IPS-18c (cell line): ENCODE measurements at regions not wholly inside any gene's neighbourhood (a gene's known extent, or its start where the extent isn't known, plus 50 kb on each side); places are given as distances from the start of the nearest gene placed in this dataset.

Source experiments
- H3K4me3 ChIP-seq: 2 replicates; pipeline ENCODE4 v1.7.0; 2013; ENCODE audit warnings: low read depth, mild to moderate bottlenecking, low read length, moderate library complexity; ENCODE audit not compliant: insufficient read depth
- H3K9me3 ChIP-seq: one replicate; pipeline ENCODE4 v1.6.1; 2013; ENCODE audit warnings: mild to moderate bottlenecking, low read length, moderate library complexity; ENCODE audit not compliant: control insufficient read depth, insufficient read depth

DNA sequence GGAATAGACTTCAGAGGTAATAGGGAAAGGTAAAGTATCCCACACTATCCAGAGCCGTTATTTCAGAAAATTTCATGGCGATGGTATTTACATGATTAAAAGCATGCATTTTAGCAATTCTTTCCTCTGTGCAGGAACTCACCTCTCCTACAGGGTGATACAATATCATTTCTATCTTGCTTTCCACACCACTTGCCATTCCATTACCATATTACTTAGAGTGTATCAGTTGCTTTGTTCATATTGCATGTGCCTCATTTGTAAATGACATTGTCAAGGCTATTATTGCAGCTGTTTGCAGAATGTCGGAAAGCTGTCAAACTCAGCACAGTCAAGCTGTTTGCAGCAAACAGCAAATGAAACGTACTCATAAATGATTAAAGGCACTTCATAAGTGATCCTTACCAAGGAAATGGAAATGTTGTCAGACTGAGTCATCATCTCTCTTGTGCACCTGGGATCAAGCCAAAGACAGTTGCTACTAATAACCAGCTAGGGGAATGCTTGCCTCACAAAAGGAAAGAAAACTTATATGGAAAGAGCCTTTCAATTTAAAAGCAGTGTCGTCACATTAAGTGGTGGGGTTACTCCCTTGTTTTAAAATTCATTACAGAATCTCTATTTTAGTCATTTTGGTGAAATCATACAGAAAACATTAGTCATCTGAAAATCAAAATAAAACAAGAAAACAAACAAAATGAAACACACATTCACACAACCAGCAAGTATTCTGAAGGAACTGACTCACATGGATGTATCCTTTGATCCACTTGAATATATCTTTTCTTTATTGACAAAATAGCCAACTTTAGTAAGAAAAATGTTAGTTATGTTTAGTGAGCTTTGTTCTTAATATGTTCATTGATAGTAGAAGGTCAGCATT is 1064.1 kb upstream of the CNTNAP5 start:
- H3K9me3 ChIP-seq: no peaks in the 10 kb centered on the region
- no peak overlapping the region for H3K4me3 ChIP-seq

DNA sequence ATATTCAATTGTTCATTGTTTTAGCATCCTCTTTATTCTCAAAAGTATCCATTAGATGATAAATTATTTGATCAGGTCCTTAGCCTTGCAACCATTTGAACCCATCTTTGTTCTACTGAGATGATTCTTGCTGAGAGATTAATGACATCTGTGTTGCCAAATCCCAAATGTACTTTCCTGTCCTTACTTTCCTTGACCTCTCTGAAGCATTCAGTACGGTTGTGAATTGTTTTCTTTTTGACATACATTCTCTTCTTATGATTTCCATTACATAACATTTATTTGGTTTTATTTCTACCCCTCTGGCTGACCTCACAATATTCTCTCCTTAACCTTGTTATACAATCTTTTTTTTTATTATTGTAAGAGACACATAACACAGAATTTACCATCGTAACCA is 1058.6 kb upstream of the CNTNAP5 start:
- Histone ChIP-seq H3K9me3 (no peaks in the 10 kb centered on the region), H3K4me3 (no peak overlapping the region)

DNA sequence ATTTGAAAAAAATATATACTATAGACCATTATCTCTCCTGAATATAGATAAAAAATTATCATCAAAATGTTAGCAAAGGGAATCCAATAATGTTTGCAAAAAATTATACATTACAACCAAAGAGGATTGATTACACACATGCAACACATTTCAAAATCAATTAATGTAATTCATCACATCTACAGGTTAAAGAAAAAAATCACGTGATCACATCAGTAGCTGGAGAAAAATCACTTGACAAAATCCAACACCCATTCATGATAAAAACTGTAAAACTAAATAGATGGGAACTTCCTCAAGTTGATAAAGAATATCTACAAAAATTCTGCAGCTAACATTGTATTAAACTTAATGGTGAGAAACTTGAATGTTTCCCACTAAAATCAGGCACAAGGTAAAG is 1047.5 kb upstream of the CNTNAP5 start:
- Histone ChIP-seq H3K9me3 (no peaks in the 10 kb centered on the region), H3K4me3 (no peak overlapping the region)

DNA sequence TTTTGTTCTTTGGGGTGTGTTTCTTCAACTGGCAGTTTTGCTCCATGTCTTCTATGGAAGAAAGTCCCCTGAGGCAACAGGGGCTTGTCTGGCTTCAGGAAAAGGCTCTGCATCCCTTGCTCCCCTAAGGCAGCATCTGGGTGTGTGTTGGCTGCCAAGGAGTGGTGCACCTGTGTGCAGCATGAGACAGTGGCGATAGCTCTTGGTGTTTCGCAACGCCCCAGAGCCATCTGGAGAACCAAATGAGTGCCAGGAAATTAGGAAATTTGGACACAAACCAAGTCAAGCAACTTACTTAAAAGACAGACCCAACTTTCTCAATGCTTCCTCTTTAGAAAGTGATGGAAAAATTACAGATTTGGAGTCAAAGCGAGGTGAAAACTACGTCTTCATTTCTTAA is 1044.4 kb upstream of the CNTNAP5 start:
- H3K4me3 ChIP-seq: no peak overlapping the region
- no peaks in the 10 kb centered on the region for H3K9me3 ChIP-seq

DNA sequence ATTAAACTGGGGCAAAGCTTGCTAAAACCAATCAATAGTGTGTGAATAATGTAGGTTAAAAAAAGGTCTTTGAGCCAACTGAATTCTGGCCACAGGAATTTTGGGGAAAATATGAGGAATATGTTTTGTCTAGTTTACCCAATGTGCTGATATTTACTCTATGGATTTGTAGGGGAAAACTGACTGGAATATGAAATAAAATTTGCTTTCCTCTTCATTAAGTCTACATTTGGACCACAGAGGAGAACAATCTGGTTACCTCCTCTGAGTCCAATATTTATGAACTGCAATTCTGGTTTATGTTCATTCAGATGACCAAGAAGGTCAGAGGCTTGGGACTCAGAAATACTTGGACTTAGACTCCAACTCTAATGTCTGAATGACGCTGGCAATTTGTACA is 1042.2 kb upstream of the CNTNAP5 start:
- H3K9me3 ChIP-seq: no peaks in the 10 kb centered on the region

DNA sequence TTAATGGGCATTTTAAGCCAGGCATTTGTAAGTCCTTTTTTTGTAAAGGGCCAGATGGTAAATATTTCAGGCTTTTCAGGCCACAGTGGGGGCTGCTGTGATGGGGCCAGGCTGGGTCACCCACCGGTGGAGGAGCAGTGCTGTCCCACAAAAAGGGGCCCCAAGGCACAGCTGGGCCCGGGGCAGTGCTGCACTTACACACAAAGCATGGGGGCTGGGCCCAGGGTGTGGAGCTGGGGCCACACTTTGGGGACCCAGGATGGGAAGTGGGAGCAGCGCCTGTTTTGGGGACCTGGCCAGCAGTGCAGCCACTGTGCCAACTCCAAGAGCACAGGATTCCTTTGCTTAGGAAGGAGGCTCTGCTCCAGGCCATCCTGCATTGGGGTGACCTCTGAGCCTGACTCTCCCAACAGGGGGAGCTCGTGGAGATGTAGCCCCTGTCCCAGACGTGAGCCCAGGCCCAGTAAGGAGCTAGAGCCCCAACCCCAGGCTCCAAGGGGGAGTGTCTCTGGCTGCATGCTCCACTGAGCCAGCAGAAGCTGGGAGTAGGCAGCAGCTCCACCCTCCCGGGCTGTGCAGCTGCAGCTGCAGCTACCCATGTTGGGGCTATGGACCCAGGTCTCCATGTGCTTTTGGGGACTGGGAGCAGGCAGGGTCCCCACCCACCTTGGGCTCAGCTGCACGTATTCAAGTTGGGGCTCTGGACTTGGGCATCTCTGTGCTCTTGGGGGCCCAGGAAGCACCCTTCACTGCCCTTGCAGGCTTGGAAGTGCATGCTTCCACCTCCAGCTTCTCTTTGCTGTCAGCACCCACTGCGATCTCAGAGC is 1036.5 kb upstream of the CNTNAP5 start:
- Histone ChIP-seq H3K4me3 (no peak overlapping the region), H3K9me3 (no peaks in the 10 kb centered on the region)

More for the DNA sequence above, 1042.2 kb upstream of the CNTNAP5 start:
- no peak overlapping the region for H3K4me3 ChIP-seq

DNA sequence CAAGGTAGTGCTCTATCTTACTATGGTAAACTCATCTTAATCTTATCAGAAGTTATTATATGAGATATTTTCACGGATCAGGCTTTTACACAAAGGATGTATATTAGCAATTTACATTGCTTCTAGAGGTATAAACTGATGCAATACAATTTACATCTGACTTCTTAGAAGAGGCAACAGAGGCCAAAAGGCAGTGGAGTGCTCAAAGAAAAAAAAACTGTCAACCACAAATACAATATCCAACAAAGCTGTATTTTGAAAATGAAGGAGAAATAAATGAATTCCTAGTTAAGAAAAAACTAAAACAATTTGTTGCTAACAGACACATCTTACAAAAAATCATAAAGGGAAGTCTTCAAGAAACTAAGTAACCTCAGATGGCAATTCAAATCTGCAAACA is 1031.5 kb upstream of the CNTNAP5 start:
- Histone ChIP-seq H3K4me3 (no peak overlapping the region), H3K9me3 (no peaks in the 10 kb centered on the region)

DNA sequence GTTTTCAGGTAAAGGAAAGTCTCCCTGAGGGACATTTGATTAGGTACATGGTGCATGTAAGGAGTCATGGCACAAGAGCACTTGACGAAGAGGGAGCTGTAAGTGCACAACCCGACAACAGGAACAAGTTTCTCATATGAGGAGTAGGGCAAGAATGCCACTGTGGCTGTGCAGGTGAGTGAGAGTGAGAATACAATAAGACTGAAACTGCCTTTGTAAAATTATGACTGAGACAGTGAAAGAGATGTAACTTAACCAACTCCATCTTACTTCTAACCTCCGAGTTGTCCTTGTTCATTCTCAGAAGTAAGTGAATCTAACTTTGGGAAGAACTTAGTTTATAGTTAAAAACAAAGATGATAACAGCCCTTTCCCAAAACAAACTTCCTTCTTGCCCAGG is 1025.8 kb upstream of the CNTNAP5 start:
- no peaks in the 10 kb centered on the region for H3K9me3 ChIP-seq
- no peak overlapping the region for H3K4me3 ChIP-seq

DNA sequence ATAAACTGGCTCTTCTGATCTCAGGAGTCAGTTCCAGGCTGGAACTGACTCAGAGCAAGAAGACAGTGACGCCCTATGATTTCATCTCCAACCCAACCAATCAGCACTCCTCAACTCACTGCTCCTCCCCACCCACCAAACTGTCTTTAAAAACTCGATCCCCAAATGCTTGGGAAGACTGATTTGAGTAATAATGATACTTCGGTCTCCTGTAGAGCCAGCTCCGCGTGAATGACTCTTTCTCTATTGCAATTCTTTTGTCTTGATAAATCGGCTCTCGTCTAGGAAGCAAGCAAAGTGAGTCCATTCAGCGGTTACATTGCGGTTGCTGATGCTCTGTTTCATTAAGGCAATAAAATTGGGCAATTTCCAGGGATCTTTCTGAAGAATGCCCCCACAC is 1025.3 kb upstream of the CNTNAP5 start:
- H3K4me3 ChIP-seq: no peak overlapping the region
- H3K9me3 ChIP-seq: no peaks in the 10 kb centered on the region

DNA sequence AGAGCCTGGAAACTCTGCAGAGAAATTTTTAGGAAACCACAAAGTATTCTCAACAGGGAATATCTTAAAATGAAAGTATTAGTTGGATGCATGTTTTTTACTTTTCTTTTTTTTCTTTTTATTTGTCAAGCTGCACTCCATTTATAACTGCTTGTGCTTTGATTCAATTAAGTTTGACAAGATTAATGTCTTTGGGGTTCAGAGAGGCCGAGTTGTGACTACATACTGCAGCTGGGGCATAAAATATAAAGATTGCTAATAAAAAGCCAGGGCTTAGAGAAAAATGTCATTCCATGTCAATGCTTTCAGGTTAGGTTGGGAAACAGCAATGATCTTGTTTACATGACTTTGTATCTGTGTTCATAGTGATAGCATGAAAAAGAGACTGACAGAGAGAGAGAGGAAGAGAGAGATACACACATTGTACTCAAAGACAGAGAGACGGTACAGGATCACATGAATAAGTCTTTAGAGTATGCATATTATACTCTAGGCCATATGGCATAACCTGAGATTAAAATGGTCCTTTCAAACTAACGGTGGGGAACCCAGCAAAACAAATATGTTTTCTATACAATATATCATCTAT is 1022.3 kb upstream of the CNTNAP5 start:
- Histone ChIP-seq H3K4me3 (no peak overlapping the region), H3K9me3 (no peaks in the 10 kb centered on the region)

DNA sequence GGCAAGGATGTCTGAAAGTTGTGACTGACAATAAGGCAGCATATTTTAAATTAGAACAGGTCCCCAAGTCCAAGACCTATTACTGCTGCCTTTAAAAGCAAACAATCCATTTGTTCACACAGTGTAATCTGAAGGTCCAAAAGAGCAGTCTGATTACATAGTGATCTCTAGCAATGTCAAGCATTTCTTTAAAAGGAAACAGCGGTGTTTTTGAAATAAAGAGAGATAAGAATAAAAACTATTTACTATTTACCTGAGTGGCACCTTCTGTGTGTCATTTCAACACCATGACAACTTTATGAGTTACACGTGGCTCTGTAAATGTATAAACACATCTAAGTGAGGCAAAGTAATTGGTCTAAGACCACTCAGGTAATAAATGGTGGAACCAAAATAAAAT is 1009.9 kb upstream of the CNTNAP5 start:
- H3K9me3 ChIP-seq: peaks cover 3% of the 10 kb centered on the region
- H3K4me3 ChIP-seq: no peak overlapping the region

DNA sequence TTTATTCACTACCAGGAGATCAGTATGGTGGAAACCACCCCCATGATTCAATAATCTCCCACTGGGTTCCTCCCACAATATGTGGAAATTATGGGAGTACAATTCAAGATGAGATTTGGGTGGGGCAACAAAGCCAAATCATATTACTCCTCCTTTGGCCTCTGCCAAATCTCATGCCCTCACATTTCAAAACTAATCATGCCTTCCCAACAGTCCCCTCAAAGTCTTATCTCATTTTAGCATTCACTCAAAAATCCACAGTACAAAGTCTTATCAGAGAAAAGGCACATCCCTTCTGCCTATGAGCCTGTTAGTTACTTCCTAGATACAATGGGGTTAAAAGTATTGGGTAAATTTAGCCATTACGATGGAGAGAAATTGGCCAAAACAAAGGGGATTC is 989.5 kb upstream of the CNTNAP5 start:
- H3K4me3 ChIP-seq: no peak overlapping the region
- H3K9me3 ChIP-seq: no peaks in the 10 kb centered on the region

DNA sequence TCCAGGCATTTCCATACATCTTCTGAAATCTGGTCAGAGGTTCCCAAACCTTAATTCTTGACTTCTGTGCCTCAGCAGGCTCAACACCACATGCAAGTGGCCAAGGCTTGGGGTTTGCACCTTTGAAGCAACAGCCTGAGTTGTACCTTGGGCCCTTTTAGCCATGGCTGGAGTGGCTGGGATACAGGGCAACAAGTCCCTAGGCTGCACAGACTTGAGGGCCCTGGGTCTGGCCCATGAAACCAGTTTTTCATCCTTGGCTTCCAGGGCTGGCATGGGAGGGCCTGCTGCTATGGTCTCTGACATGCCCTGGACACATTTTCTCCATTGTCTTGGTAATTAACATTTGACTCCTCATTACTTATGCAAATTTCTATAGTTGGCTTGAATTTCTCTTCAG is 988.8 kb upstream of the CNTNAP5 start:
- Histone ChIP-seq H3K9me3 (no peaks in the 10 kb centered on the region), H3K4me3 (no peak overlapping the region)

DNA sequence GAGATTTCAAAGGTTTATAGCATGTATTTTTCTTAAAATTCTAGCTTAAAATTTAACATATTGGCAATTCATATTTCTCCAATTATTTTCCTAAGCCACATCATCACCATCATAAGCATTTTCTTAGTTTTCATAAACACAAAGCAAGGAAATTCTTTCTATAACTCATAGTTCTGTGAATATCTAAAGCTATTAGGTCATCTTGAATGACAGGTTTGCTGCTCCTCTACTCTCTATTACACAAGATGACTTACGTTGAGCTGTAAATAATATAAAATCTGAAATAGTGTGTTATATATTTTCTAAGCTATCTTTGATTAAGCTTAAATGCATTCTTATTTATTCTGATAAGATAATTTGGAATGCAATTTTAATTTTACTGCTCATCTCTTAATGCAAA is 984.6 kb upstream of the CNTNAP5 start:
- Histone ChIP-seq H3K9me3 (no peaks in the 10 kb centered on the region), H3K4me3 (no peak overlapping the region)

DNA sequence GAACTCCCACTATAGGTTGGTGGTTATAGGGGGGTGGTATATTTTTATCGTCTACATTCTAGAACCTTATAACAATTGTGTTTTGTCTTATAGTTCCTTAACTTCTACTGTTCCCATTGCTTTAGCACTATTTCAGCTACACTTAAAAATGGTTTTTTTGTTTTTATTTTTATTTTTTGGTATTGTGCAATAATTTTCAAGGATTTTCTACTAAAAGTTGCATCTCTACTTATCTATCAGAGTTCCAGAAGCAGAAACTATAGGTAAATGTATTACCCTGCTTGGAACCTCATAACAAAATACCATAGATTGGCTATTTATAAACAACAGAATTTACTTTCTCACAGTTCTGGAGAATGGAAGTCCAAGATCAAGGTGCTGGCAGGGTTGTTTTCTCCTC is 981.6 kb upstream of the CNTNAP5 start:
- H3K4me3 ChIP-seq: no peak overlapping the region
- H3K9me3 ChIP-seq: no peaks in the 10 kb centered on the region

DNA sequence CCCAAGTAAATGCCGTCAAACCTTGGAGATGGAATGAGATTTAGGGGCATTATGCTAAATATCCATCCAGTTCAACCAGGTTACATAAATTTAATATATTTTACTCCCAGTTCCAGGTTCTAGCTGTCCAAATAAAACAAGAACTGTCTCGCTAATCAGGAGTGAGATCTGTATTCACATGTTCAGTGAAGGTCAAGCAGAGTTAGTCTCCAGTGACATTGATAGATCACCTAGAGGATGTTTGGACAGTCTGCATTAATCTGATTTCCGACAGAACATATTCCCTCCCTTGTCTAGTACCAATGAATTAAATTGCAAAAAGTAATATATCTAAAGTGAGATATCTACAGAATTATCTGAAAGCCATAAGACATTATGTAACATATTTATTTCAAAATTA is 979.4 kb upstream of the CNTNAP5 start:
- Histone ChIP-seq H3K9me3 (no peaks in the 10 kb centered on the region), H3K4me3 (no peak overlapping the region)

DNA sequence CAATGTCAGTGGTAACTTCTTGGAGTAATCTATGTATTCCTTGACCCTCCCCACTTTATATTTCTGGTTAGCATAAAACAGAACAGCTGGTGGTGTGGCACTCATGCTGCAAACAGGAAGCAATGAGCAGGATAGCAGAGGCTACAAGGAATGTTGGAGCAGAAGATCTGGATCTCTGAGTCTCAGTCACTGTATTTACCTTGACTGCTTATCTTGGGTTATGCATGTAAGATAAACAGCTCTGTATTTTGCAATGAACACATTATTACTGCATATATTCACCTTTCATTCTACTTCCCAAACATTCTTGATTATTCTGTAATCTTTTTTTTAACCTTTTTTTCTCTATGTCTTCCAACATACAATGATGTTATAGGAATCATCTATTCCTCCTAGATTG is 977.9 kb upstream of the CNTNAP5 start:
- Histone ChIP-seq H3K9me3 (no peaks in the 10 kb centered on the region), H3K4me3 (no peak overlapping the region)

DNA sequence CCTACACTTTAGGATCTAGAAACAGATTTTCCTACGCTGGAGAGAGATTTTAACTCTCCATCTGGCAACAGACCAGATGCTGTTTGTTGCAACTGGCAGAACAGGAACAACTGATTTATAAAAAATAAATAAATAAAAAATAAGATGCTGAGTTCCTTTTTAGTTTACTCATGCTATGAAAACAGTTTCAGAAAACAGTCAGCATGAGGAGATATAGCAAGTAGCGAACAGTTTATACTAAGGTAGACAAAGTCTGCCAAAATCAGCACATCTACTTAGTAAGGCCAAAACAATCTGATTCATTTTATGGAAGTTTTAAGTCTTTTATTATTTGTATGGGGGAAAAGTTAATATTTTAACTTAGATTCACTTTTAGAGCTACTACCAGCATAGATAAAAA is 974.0 kb upstream of the CNTNAP5 start:
- no peak overlapping the region for H3K4me3 ChIP-seq

More for the DNA sequence above, 974.0 kb upstream of the CNTNAP5 start:
- H3K9me3 ChIP-seq: no peaks in the 10 kb centered on the region
